Esophagus squamous epithelium (tissue), 4 donors: ENCODE measurements at regions not wholly inside any gene's neighbourhood (a gene's known extent, or its start where the extent isn't known, plus 50 kb on each side); places are given as distances from the start of the nearest gene placed in this dataset.

ENCODE experiments used
- CTCF ChIP-seq, 6 experiments: fragments of 450-650 bp in 4 of 6; fragments of 200-600 bp in 2 of 6; sonication (generic) in 2 of 6; IDR thresholded peaks; one replicate each; pipeline ENCODE4 v1.5.1; 2016 to 2019; ENCODE audit warnings: antibody characterized with exemption in 6 of 6, mild to moderate bottlenecking in 4 of 6, moderate library complexity in 4 of 6
- POLR2A ChIP-seq, 4 donors: fragments of 450-650 bp; IDR thresholded peaks; one replicate each; pipeline ENCODE4 v1.6.1; 2017; ENCODE audit warnings: antibody characterized with exemption in 4 of 4, mild to moderate bottlenecking in 4 of 4, moderate library complexity in 3 of 4

DNA sequence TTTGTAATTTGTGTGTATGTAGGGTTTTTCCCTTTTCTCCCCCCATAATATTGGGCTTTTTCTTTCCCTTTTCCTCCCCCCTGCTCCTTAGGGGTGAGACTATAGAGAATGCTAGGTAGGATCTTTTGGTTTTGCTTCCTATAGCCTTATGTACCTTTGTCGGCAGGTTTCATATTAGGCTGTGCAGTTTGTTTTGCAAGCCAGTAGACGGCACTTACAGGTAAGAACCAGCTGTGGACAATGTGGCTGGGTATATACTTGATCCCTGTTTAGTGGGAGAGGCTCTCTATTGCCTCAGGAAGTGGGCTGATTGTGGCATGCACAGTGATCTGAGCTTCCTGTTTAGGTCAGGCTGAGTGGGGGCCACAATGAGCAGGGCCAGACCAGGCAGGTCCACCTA is 359.2 kb upstream of the OBI1 start:
- TF ChIP-seq POLR2A (IDR thresholded peaks at IDR 0.05) (no peak), CTCF (IDR thresholded peaks at IDR 0.05) (no peak)
